H9 (cell line): ENCODE measurements at regions not wholly inside any gene's neighbourhood (a gene's known extent, or its start where the extent isn't known, plus 50 kb on each side); places are given as distances from the start of the nearest gene placed in this dataset.

ENCODE experiments used
- DNase-seq: peaks from one replicate; pipeline ENCODE4 v3.0.0-alpha.2; 2017
- H2AFZ ChIP-seq: one replicate; pipeline ENCODE4 v1.6.1; 2013; ENCODE audit warnings: mild to moderate bottlenecking, low read length, control low read depth, moderate library complexity
- H2AK5ac ChIP-seq: 2 replicates; pipeline ENCODE4 v1.6.1; 2013; ENCODE audit warnings: low read length, control low read depth, mixed read lengths; ENCODE audit not compliant: insufficient read length
- H2BK120ac ChIP-seq: one replicate; pipeline ENCODE4 v1.6.1; 2013; ENCODE audit warnings: low read depth, mild to moderate bottlenecking, low read length, control low read depth, inconsistent platforms; ENCODE audit not compliant: poor library complexity, severe bottlenecking
- H2BK12ac ChIP-seq: 2 replicates; pipeline ENCODE4 v1.6.1; 2013; ENCODE audit warnings: low read length, control low read depth, mixed read lengths, low read depth; ENCODE audit not compliant: insufficient read length
- H2BK15ac ChIP-seq: 2 replicates; pipeline ENCODE4 v1.6.1; 2013; ENCODE audit warnings: low read depth, low read length, control low read depth
- H2BK20ac ChIP-seq: one replicate; pipeline ENCODE4 v1.6.1; 2013; ENCODE audit warnings: low read depth, mild to moderate bottlenecking, low read length, control low read depth, inconsistent platforms; ENCODE audit not compliant: poor library complexity, severe bottlenecking
- H2BK5ac ChIP-seq: 2 replicates; pipeline ENCODE4 v1.6.1; 2013; ENCODE audit warnings: low read length, control low read depth, mixed read lengths; ENCODE audit not compliant: insufficient read length
- H3K14ac ChIP-seq: 2 replicates; pipeline ENCODE4 v1.6.1; 2013; ENCODE audit warnings: low read length, control low read depth; ENCODE audit not compliant: insufficient read depth
- H3K18ac ChIP-seq: 2 replicates; pipeline ENCODE4 v1.6.1; 2013; ENCODE audit warnings: low read depth, mild to moderate bottlenecking, mixed read lengths, low read length, control low read depth; ENCODE audit not compliant: insufficient read length
- H3K23ac ChIP-seq: 2 replicates; pipeline ENCODE4 v1.6.1; 2013; ENCODE audit warnings: low read length, control low read depth, mixed read lengths, low read depth; ENCODE audit not compliant: insufficient read length
- H3K23me2 ChIP-seq: 2 replicates; pipeline ENCODE4 v1.6.1; 2013; ENCODE audit warnings: low read depth, mild to moderate bottlenecking, mixed read lengths, low read length, control low read depth; ENCODE audit not compliant: insufficient read length, poor library complexity, severe bottlenecking
- H3K27ac ChIP-seq: 2 replicates; pipeline ENCODE4 v1.5.1; 2013; ENCODE audit warnings: low read length, control low read depth, mixed read lengths, low read depth; ENCODE audit not compliant: insufficient read length
- H3K27me3 ChIP-seq: 2 replicates; pipeline ENCODE4 v1.6.1; 2013; ENCODE audit warnings: low read length, control low read depth, inconsistent platforms; ENCODE audit not compliant: insufficient read depth
- H3K4ac ChIP-seq: 2 replicates; pipeline ENCODE4 v1.6.1; 2013; ENCODE audit warnings: low read depth, mild to moderate bottlenecking, control low read depth, inconsistent platforms, low read length, moderate library complexity
- H3K4me1 ChIP-seq: 2 replicates; pipeline ENCODE4 v1.6.1; 2013; ENCODE audit warnings: low read length, control low read depth, inconsistent platforms; ENCODE audit not compliant: insufficient read depth
- H3K4me2 ChIP-seq: 2 replicates; pipeline ENCODE4 v1.6.1; 2013; ENCODE audit warnings: low read length, control low read depth, mixed read lengths; ENCODE audit not compliant: insufficient read length, insufficient read depth
- H3K56ac ChIP-seq: 2 replicates; pipeline ENCODE4 v1.6.1; 2013; ENCODE audit warnings: low read depth, mild to moderate bottlenecking, mixed read lengths, low read length, control low read depth; ENCODE audit not compliant: insufficient read length
- H3K79me1 ChIP-seq: 2 replicates; pipeline ENCODE4 v1.6.1; 2013; ENCODE audit warnings: low read depth, mild to moderate bottlenecking, moderate library complexity, low read length, control low read depth, inconsistent platforms; ENCODE audit not compliant: insufficient read depth, poor library complexity, severe bottlenecking
- H3K79me2 ChIP-seq: 2 replicates; pipeline ENCODE4 v1.6.1; 2013; ENCODE audit warnings: low read length, control low read depth, inconsistent platforms; ENCODE audit not compliant: insufficient read depth
- H3K9ac ChIP-seq: 2 replicates; pipeline ENCODE4 v1.6.1; 2013; ENCODE audit warnings: low read length, control low read depth, mixed read lengths; ENCODE audit not compliant: insufficient read length; ENCODE audit errors: extremely low read depth
- H3K9me3 ChIP-seq: one replicate; pipeline ENCODE4 v1.6.1; 2013; ENCODE audit warnings: low read depth, low read length, inconsistent platforms; ENCODE audit not compliant: control insufficient read depth
- H3T11ph ChIP-seq: one replicate; pipeline ENCODE4 v1.6.1; 2013; ENCODE audit warnings: mild to moderate bottlenecking, low read length, control low read depth, inconsistent platforms
- H4K20me1 ChIP-seq: one replicate; pipeline ENCODE4 v1.6.1; 2013; ENCODE audit not compliant: control insufficient read depth, insufficient read length, insufficient read depth
- H4K5ac ChIP-seq: 2 replicates; pipeline ENCODE4 v1.6.1; 2013; ENCODE audit warnings: low read depth, mild to moderate bottlenecking, mixed read lengths, low read length, control low read depth; ENCODE audit not compliant: insufficient read length
- H4K8ac ChIP-seq: replicated peaks from 2 replicates; pipeline ENCODE4 v1.6.1; 2013; ENCODE audit warnings: low read length, control low read depth, mixed read lengths, low read depth; ENCODE audit not compliant: insufficient read length
- H4K91ac ChIP-seq: 2 replicates; pipeline ENCODE4 v1.6.1; 2013; ENCODE audit warnings: low read depth, mild to moderate bottlenecking, moderate library complexity, mixed read lengths, low read length, control low read depth; ENCODE audit not compliant: insufficient read length
- H3K27ac Mint-ChIP-seq, 3 experiments: 2 replicates in 2 of 3; 3 replicates in 1 of 3; pipeline ENCODE4 v1.8.0; 2020 to 2021; ENCODE audit warnings: mixed read lengths in 3 of 3, mild to moderate bottlenecking in 1 of 3, moderate library complexity in 1 of 3
- H3K27me3 Mint-ChIP-seq: 2 replicates; pipeline ENCODE4 v1.8.0; 2021; ENCODE audit warnings: low read depth, mild to moderate bottlenecking, moderate library complexity, mixed read lengths
- H3K36me3 Mint-ChIP-seq, 3 experiments: 2 replicates in 2 of 3; 3 replicates in 1 of 3; pipeline ENCODE4 v1.8.0; 2020 to 2021; ENCODE audit warnings: low read depth in 3 of 3, mixed read lengths in 3 of 3; ENCODE audit not compliant: insufficient read depth in 1 of 3
- H3K4me1 Mint-ChIP-seq, 2 experiments: 2 replicates each; pipeline ENCODE4 v1.8.0; 2020; ENCODE audit warnings: mixed read lengths in 2 of 2
- H3K4me3 Mint-ChIP-seq, 2 experiments: 2 replicates in 1 of 2; 3 replicates in 1 of 2; pipeline ENCODE4 v1.8.0; 2020 to 2021; ENCODE audit warnings: mild to moderate bottlenecking in 2 of 2, mixed read lengths in 2 of 2, moderate library complexity in 1 of 2
- H3K9me3 Mint-ChIP-seq, 2 experiments: 2 replicates in 1 of 2; 3 replicates in 1 of 2; pipeline ENCODE4 v1.8.0; 2020; ENCODE audit warnings: mild to moderate bottlenecking in 2 of 2, mixed read lengths in 2 of 2, moderate library complexity in 1 of 2
- CTCF ChIP-seq: fragments of 200-600 bp; sonication (generic); conservative IDR thresholded peaks from 3 replicates; pipeline ENCODE4 v1.8.0; 2021; ENCODE audit warnings: antibody characterized with exemption, mild to moderate bottlenecking
- WGBS: extraction: QIAGEN DNeasy Blood & Tissue Kit; methylation state at CpG from one replicate; pipeline ENCODE4 v1.1.7; 2013; ENCODE audit warnings: missing lambda C conversion rate, low lambda C conversion rate, mixed read lengths; ENCODE audit not compliant: insufficient read length; ENCODE audit errors: extremely low coverage; 5-methylcytosine and 5-hydroxymethylcytosine counted together

- H3K36me3 Mint-ChIP-seq: no peaks in the 10 kb centered on the region
- H3K79me2 ChIP-seq: no peaks in the 10 kb centered on the region
These were observed 471.9 kb downstream of the USP25 start for GRCh38 chr21:16201718-16202117.

More at GRCh38 chr21:16201718-16202117, 471.9 kb downstream of the USP25 start:
- Histone ChIP-seq H2BK15ac (no peak overlapping the region), H2BK20ac (no peak overlapping the region), H3T11ph (no peak overlapping the region), H3K23me2 (no peaks in the 10 kb centered on the region), H3K4me2 (no peak overlapping the region), H3K79me1 (no peaks in the 10 kb centered on the region), H3K27me3 (no peaks in the 10 kb centered on the region; the same call in 1 of the 2 replicates), H4K5ac (no peak overlapping the region), H2BK5ac (no peak overlapping the region), H3K56ac (no peak overlapping the region), H3K4me1 (no peaks in the 10 kb centered on the region), H2AK5ac (no peak overlapping the region), H4K8ac (no peak overlapping the region), H3K14ac (no peak overlapping the region), H3K4ac (no peak overlapping the region), H2BK12ac (no peak overlapping the region), H3K27ac (no peak overlapping the region), H4K20me1 (no peaks in the 10 kb centered on the region), H3K9ac (no peak overlapping the region), H2AFZ (no peak overlapping the region), H4K91ac (no peak overlapping the region), H3K9me3 (no peaks in the 10 kb centered on the region), H3K23ac (no peak overlapping the region), H2BK120ac (no peak overlapping the region), H3K18ac (no peak overlapping the region)
- H3K4me3 Mint-ChIP-seq: no peak overlapping the region
- no peaks in the 10 kb centered on the region; a peak in 1 of 4 replicates for H3K4me1 Mint-ChIP-seq
- peaks cover 0 to 5% of the 10 kb centered on the region in 2 experiments; a peak in 2 of 5 replicates for H3K9me3 Mint-ChIP-seq
- no peaks in the 10 kb centered on the region for H3K27me3 Mint-ChIP-seq
- WGBS: no CpG with 5 or more reads among the region's 1 CpG
- TF ChIP-seq CTCF: no peak
- DNase-seq: no peak
- no peak overlapping the region for H3K27ac Mint-ChIP-seq
